PC-9 (cell line): ENCODE measurements at regions not wholly inside any gene's neighbourhood (a gene's known extent, or its start where the extent isn't known, plus 50 kb on each side); places are given as distances from the start of the nearest gene placed in this dataset.

Experiments
- BruUV-seq: library from RNA; stranded (reverse); fragments of 400-500 nt; replicated peaks from 2 replicates; lab custom pipeline; 2021; lab: Mats Ljungman, UMichigan
- CTCF ChIA-PET: fragments of 300-600 bp; sonication (Branson Sonifier 250); formaldehyde crosslinking; loops from one replicate; lab custom pipeline; 2022; ENCODE audit warnings: antibody characterized with exemption; lab: Charles Lee
- POLR2A ChIA-PET: fragments of 300-600 bp; sonication (Branson Sonifier 250); formaldehyde crosslinking; loops from one replicate; lab custom pipeline; 2022; ENCODE audit warnings: antibody characterized with exemption; ENCODE audit not compliant: unreplicated experiment; lab: Charles Lee
- DNase-seq, 2 experiments: peaks; one replicate each; pipeline versions ENCODE4 v3.0.0 to v3.0.0-alpha.2; 2015 to 2022; ENCODE audit warnings: mixed read lengths in 1 of 2
- H2AFZ ChIP-seq: fragments of 200-600 bp; sonication (generic); 2 replicates; pipeline ENCODE4 v1.8.1; 2017; ENCODE audit warnings: antibody characterized with exemption
- H3F3A ChIP-seq: fragments of 200-600 bp; sonication (generic); 2 replicates; pipeline ENCODE4 v1.8.1; 2017; ENCODE audit warnings: antibody characterized with exemption, mild to moderate bottlenecking, low read depth; ENCODE audit not compliant: insufficient read depth
- H3K27ac ChIP-seq: fragments of 200-600 bp; sonication (generic); 2 replicates; pipeline ENCODE4 v1.6.1; 2016; ENCODE audit warnings: mixed run types
- H3K27me3 ChIP-seq: fragments of 200-600 bp; sonication (generic); 2 replicates; pipeline ENCODE4 v1.6.1; 2016; ENCODE audit warnings: low read depth, mixed run types; ENCODE audit not compliant: insufficient read depth
- H3K36me3 ChIP-seq: fragments of 200-600 bp; sonication (generic); 2 replicates; pipeline ENCODE4 v1.6.1; 2016; ENCODE audit warnings: low read depth, mixed run types
- H3K4me1 ChIP-seq: fragments of 200-600 bp; sonication (generic); replicated peaks from 2 replicates; pipeline ENCODE4 v1.6.1; 2016; ENCODE audit warnings: mixed run types; ENCODE audit not compliant: insufficient read depth
- H3K4me2 ChIP-seq: fragments of 200-600 bp; sonication (generic); 2 replicates; pipeline ENCODE4 v1.6.1; 2017; ENCODE audit warnings: mixed run types
- H3K4me3 ChIP-seq: fragments of 200-600 bp; sonication (generic); 2 replicates; pipeline ENCODE4 v1.6.1; 2016; ENCODE audit warnings: mixed run types
- H3K79me2 ChIP-seq: fragments of 200-600 bp; sonication (generic); 2 replicates; pipeline ENCODE4 v1.6.1; 2017; ENCODE audit warnings: low read depth, mixed run types
- H3K9me2 ChIP-seq: fragments of 200-600 bp; sonication (generic); 2 replicates; pipeline ENCODE4 v1.8.1; 2017; ENCODE audit warnings: mild to moderate bottlenecking; ENCODE audit not compliant: insufficient read depth
- H3K9me3 ChIP-seq: fragments of 200-600 bp; sonication (generic); 2 replicates; pipeline ENCODE4 v1.8.1; 2016; ENCODE audit warnings: low read depth; ENCODE audit not compliant: insufficient read depth
- H4K20me1 ChIP-seq: fragments of 200-600 bp; sonication (generic); 2 replicates; pipeline ENCODE4 v1.8.1; 2017; ENCODE audit not compliant: insufficient read depth
- CTCF ChIP-seq: fragments of 200-600 bp; sonication (generic); conservative IDR thresholded peaks from 2 replicates; pipeline ENCODE4 v1.6.1; 2017; ENCODE audit warnings: mixed run types, antibody characterized with exemption, mild to moderate bottlenecking, moderate library complexity
- EZH2 ChIP-seq: fragments of 200-600 bp; sonication (generic); IDR thresholded peaks from 2 replicates; pipeline ENCODE4 v1.8.0; 2017; ENCODE audit warnings: antibody characterized with exemption, low read depth
- intact Hi-C: fragments of 100-400 bp; cut with micrococcal nuclease; formaldehyde crosslinking; loops from one replicate; pipeline ENCODE4 v1.10.0; 2022; ENCODE audit not compliant: unreplicated experiment

GRCh38 chr5:135718651-135719050, 115.8 kb upstream of the SLC25A48 start:
- intact Hi-C loops: no loop called here
- no peaks in the 10 kb centered on the region for H3F3A ChIP-seq
- no peaks in the 10 kb centered on the region for H3K9me3 ChIP-seq
- H2AFZ ChIP-seq: no peak overlapping the region
- ChIA-PET CTCF (no interaction called here), POLR2A (no interaction called here)
- no peak overlapping the region for H3K4me2 ChIP-seq
- H4K20me1 ChIP-seq: no peaks in the 10 kb centered on the region
- H3K4me3 ChIP-seq: no peak overlapping the region
- H3K4me1 ChIP-seq: no peaks in the 10 kb centered on the region
- H3K9me2 ChIP-seq: no peaks in the 10 kb centered on the region
- TF ChIP-seq CTCF (no peak), EZH2 (no peak)
- H3K27me3 ChIP-seq: peaks cover 60% of the 10 kb centered on the region
- BruUV-seq: no TSS peak
- H3K36me3 ChIP-seq: no peaks in the 10 kb centered on the region
- no peak overlapping the region for H3K27ac ChIP-seq
- DNase-seq: no peak
- H3K79me2 ChIP-seq: no peaks in the 10 kb centered on the region

GRCh38 chr5:135718151-135718550, 116.3 kb upstream of the SLC25A48 start:
- no TSS peak for BruUV-seq
- no peaks in the 10 kb centered on the region for H3K9me3 ChIP-seq
- TF ChIP-seq CTCF: no peak
- no peak for TF ChIP-seq EZH2
- no peaks in the 10 kb centered on the region for H3K4me1 ChIP-seq
- peaks cover 65% of the 10 kb centered on the region for H3K27me3 ChIP-seq
- H3K36me3 ChIP-seq: no peaks in the 10 kb centered on the region
- H4K20me1 ChIP-seq: no peaks in the 10 kb centered on the region
- intact Hi-C loops: no loop called here
- H3K27ac ChIP-seq: no peak overlapping the region
- H3F3A ChIP-seq: no peaks in the 10 kb centered on the region
- ChIA-PET CTCF (no interaction called here), POLR2A (no interaction called here)
- DNase-seq: no peak
- H2AFZ ChIP-seq: no peak overlapping the region
- H3K4me3 ChIP-seq: no peak overlapping the region
- H3K9me2 ChIP-seq: no peaks in the 10 kb centered on the region
- no peak overlapping the region for H3K4me2 ChIP-seq
- no peaks in the 10 kb centered on the region for H3K79me2 ChIP-seq

- no peak overlapping the region for H3K4me3 ChIP-seq
- no peak overlapping the region for H3K27ac ChIP-seq
- no TSS peak for BruUV-seq
- no peaks in the 10 kb centered on the region for H4K20me1 ChIP-seq
- H3K79me2 ChIP-seq: no peaks in the 10 kb centered on the region
- ChIA-PET POLR2A (no interaction called here), CTCF (interaction anchor here (0.6 kb wide), 1 partner anchor 10 kb away, joined by 3 read pairs; no protein-coding TSS in a partner anchor)
- no peaks in the 10 kb centered on the region for H3K4me1 ChIP-seq
- no peaks in the 10 kb centered on the region for H3F3A ChIP-seq
- TF ChIP-seq EZH2 (no peak), CTCF (no peak)
- peaks cover 82% of the 10 kb centered on the region for H3K27me3 ChIP-seq
- intact Hi-C loops: no loop called here
- no peaks in the 10 kb centered on the region for H3K36me3 ChIP-seq
- H3K9me2 ChIP-seq: no peaks in the 10 kb centered on the region
- DNase-seq: no peak
- H3K4me2 ChIP-seq: no peak overlapping the region
- no peak overlapping the region for H2AFZ ChIP-seq
- H3K9me3 ChIP-seq: no peaks in the 10 kb centered on the region
These were observed 119.0 kb upstream of the SLC25A48 start for GRCh38 chr5:135715267-135716055.
